Mesendoderm (in vitro differentiated cells): ENCODE measurements at regions not wholly inside any gene's neighbourhood (a gene's known extent, or its start where the extent isn't known, plus 50 kb on each side); places are given as distances from the start of the nearest gene placed in this dataset.
A peak's percentile ranks its signal among the peaks of the same experiment; 100 is the strongest.

ENCODE experiments used
- DNase-seq: peaks from one replicate; pipeline ENCODE4 v3.0.0; 2013
- H2AK5ac ChIP-seq: 2 replicates; pipeline ENCODE4 v1.6.1; 2013; ENCODE audit warnings: low read length, inconsistent platforms
- H2BK120ac ChIP-seq: 2 replicates; pipeline ENCODE4 v1.6.1; 2013; ENCODE audit warnings: low read depth, mild to moderate bottlenecking, low read length, moderate library complexity, mixed read lengths
- H2BK15ac ChIP-seq: replicated peaks from 2 replicates; pipeline ENCODE4 v1.6.1; 2013; ENCODE audit warnings: low read depth, mild to moderate bottlenecking, moderate library complexity
- H2BK5ac ChIP-seq: 2 replicates; pipeline ENCODE4 v1.6.1; 2013; ENCODE audit warnings: low read length, inconsistent platforms
- H3K18ac ChIP-seq: 2 replicates; pipeline ENCODE4 v1.6.1; 2013; ENCODE audit warnings: mild to moderate bottlenecking, low read length, mixed read lengths
- H3K23ac ChIP-seq: one replicate; pipeline ENCODE4 v1.6.1; 2013; ENCODE audit warnings: low read length
- H3K27ac ChIP-seq: 2 replicates; pipeline ENCODE4 v1.5.1; 2013; ENCODE audit warnings: low read depth, mild to moderate bottlenecking, inconsistent platforms, low read length, moderate library complexity
- H3K27me3 ChIP-seq: 2 replicates; pipeline ENCODE4 v1.6.1; 2013; ENCODE audit warnings: low read length, control low read depth, mild to moderate bottlenecking, inconsistent platforms; ENCODE audit not compliant: insufficient read depth, poor library complexity
- H3K36me3 ChIP-seq: 2 replicates; pipeline ENCODE4 v1.6.1; 2013; ENCODE audit warnings: low read length, inconsistent platforms; ENCODE audit not compliant: control insufficient read depth, insufficient read depth
- H3K4ac ChIP-seq: one replicate; pipeline ENCODE4 v1.6.1; 2013; ENCODE audit warnings: low read depth, mild to moderate bottlenecking, low read length, moderate library complexity
- H3K4me1 ChIP-seq: 2 replicates; pipeline ENCODE4 v1.6.1; 2013; ENCODE audit warnings: low read depth, low read length, inconsistent platforms; ENCODE audit not compliant: control insufficient read depth
- H3K4me2 ChIP-seq: 2 replicates; pipeline ENCODE4 v1.6.1; 2013; ENCODE audit warnings: low read length
- H3K4me3 ChIP-seq: 2 replicates; pipeline ENCODE4 v1.5.1; 2013; ENCODE audit warnings: mild to moderate bottlenecking, low read length
- H3K56ac ChIP-seq: one replicate; pipeline ENCODE4 v1.6.1; 2013; ENCODE audit warnings: low read length
- H3K79me1 ChIP-seq: 2 replicates; pipeline ENCODE4 v1.6.1; 2013; ENCODE audit warnings: low read length, inconsistent platforms
- H3K79me2 ChIP-seq: 2 replicates; pipeline ENCODE4 v1.6.1; 2013; ENCODE audit warnings: mild to moderate bottlenecking, low read length; ENCODE audit not compliant: control insufficient read depth, insufficient read depth
- H3K9ac ChIP-seq: 2 replicates; pipeline ENCODE4 v1.6.1; 2013; ENCODE audit warnings: low read length, inconsistent platforms
- H4K5ac ChIP-seq: one replicate; pipeline ENCODE4 v1.6.1; 2013; ENCODE audit warnings: low read length
- H4K8ac ChIP-seq: one replicate; pipeline ENCODE4 v1.6.1; 2013; ENCODE audit warnings: low read depth, mild to moderate bottlenecking, control low read depth, low read length, moderate library complexity
- WGBS: extraction: QIAGEN DNeasy Blood & Tissue Kit; methylation state at CpG from one replicate; pipeline ENCODE4 v1.1.7; 2013; ENCODE audit warnings: low lambda C conversion rate, missing lambda C conversion rate; ENCODE audit not compliant: insufficient coverage; ENCODE audit errors: extremely low coverage; 5-methylcytosine and 5-hydroxymethylcytosine counted together

DNA sequence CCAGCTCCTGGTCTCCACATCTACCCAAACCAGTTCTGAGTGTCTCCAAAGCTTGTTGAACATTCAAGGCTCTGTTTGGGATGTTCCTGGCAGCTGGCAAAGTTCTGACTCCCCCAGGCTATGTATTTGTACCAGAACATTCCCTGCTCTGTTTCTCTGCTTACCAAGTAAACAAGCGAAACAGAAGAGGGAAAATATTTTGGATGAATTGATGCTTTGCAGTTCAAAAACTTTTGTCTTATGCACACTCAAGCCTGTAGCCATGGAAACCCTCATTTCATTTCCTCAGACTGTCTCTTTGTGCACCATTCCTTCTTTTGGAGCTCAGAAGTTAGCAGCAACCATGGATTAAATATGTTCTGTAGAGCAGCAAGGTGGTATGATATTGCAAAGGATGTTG lies 145.8 kb downstream of the ACTL7B start:
- H2AK5ac ChIP-seq: no peak overlapping the region
- H3K9ac ChIP-seq: no peak overlapping the region
- H3K56ac ChIP-seq: no peak overlapping the region
- no peak overlapping the region for H3K4ac ChIP-seq
- no peaks in the 10 kb centered on the region for H3K4me1 ChIP-seq
- H2BK120ac ChIP-seq: no peak overlapping the region
- no peak overlapping the region for H3K27ac ChIP-seq
- H3K23ac ChIP-seq: no peak overlapping the region
- H4K5ac ChIP-seq: no peak overlapping the region
- H3K27me3 ChIP-seq: no peaks in the 10 kb centered on the region
- H3K79me1 ChIP-seq: no peaks in the 10 kb centered on the region
- H2BK15ac ChIP-seq: no peak overlapping the region
- H2BK5ac ChIP-seq: no peak overlapping the region
- no peak overlapping the region for H3K4me2 ChIP-seq
- no peak for DNase-seq
- H3K79me2 ChIP-seq: no peaks in the 10 kb centered on the region
- no peaks in the 10 kb centered on the region for H3K36me3 ChIP-seq
- WGBS: no CpG with 5 or more reads among the region's 1 CpG
- no peak overlapping the region for H3K18ac ChIP-seq
- no peak overlapping the region for H3K4me3 ChIP-seq
- H4K8ac ChIP-seq: no peak overlapping the region

DNA sequence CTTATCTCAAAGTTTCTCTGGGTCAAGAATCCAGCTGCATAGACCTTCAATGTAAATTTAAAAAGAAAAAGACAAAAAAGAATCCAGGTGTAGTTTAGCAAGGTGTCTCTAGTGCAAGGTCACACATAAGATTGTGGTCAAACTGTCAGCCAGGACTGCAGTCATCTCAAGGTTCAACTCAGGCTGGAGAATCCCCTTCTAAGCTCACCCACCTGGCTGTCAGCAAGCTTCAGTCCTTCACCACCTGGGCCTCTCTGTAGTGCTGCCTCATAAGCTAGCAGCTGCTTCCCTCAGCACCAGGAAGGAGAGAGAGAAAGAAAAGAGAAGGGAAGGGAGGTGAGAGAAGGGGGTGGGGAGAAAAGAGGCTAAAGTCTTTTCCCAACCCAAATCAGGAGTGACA lies 146.7 kb downstream of the ACTL7B start:
- no peaks in the 10 kb centered on the region for H3K27me3 ChIP-seq
- no peak overlapping the region for H3K18ac ChIP-seq
- H3K79me2 ChIP-seq: no peaks in the 10 kb centered on the region
- no peak for DNase-seq
- H3K56ac ChIP-seq: no peak overlapping the region
- no peak overlapping the region for H4K5ac ChIP-seq
- no peak overlapping the region for H4K8ac ChIP-seq
- no peak overlapping the region for H2AK5ac ChIP-seq
- no peaks in the 10 kb centered on the region for H3K36me3 ChIP-seq
- no peaks in the 10 kb centered on the region for H3K4me1 ChIP-seq
- no peaks in the 10 kb centered on the region for H3K79me1 ChIP-seq
- H3K4ac ChIP-seq: no peak overlapping the region
- no peak overlapping the region for H3K4me2 ChIP-seq
- H3K9ac ChIP-seq: no peak overlapping the region
- no peak overlapping the region for H3K27ac ChIP-seq
- no peak overlapping the region for H2BK15ac ChIP-seq
- H3K4me3 ChIP-seq: no peak overlapping the region
- no peak overlapping the region for H2BK5ac ChIP-seq
- no peak overlapping the region for H2BK120ac ChIP-seq
- H3K23ac ChIP-seq: no peak overlapping the region

DNA sequence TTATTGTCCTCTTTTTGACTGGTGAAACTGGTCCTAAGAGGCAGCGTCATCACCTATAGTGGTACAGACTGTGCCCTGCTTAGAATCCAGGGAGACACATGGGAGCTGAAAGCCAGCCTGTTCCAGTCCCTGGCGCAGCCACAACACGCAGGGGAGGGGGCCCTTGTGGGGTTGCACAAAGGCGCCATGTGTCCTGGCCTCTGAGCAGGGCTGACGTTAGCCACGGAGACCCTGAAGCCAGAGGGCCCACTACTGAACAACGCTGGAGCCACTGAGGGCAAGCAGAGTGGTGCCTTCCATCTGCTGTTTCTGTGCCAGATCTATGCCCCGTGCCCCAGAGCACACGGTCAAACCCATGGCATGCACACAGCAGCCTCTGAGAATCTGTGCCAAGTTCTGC lies 147.3 kb downstream of the ACTL7B start:
- no peaks in the 10 kb centered on the region for H3K27me3 ChIP-seq
- no peak overlapping the region for H3K23ac ChIP-seq
- H2BK120ac ChIP-seq: no peak overlapping the region
- no peak overlapping the region for H2AK5ac ChIP-seq
- H3K4me1 ChIP-seq: no peaks in the 10 kb centered on the region
- H3K27ac ChIP-seq: no peak overlapping the region
- no peaks in the 10 kb centered on the region for H3K36me3 ChIP-seq
- H3K4me3 ChIP-seq: no peak overlapping the region
- no peak for DNase-seq
- H2BK5ac ChIP-seq: no peak overlapping the region
- H4K5ac ChIP-seq: no peak overlapping the region
- H4K8ac ChIP-seq: no peak overlapping the region
- H3K56ac ChIP-seq: no peak overlapping the region
- H2BK15ac ChIP-seq: no peak overlapping the region
- H3K4ac ChIP-seq: no peak overlapping the region
- H3K18ac ChIP-seq: no peak overlapping the region
- H3K79me1 ChIP-seq: no peaks in the 10 kb centered on the region
- H3K4me2 ChIP-seq: no peak overlapping the region
- no peak overlapping the region for H3K9ac ChIP-seq
- no peaks in the 10 kb centered on the region for H3K79me2 ChIP-seq
- no CpG with 5 or more reads among the region's 9 CpGs for WGBS

DNA sequence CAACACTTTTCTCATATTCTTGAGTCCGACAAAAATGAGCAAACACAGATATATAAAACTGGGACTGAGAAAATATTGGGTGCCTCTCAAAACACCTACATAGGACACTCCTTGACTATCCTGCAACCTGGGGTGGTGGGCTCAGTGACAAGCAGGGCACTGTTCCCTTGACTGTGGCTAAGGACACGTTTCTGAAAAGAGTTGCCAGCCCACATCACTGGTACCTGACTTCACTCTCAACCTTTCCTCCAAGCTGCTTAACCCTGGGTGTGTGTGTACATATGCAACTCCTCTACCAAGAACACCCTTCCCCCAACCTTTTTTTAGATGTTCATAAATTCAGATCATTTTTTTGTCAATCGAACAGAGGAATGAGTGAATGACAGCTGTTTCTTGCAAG lies 148.7 kb downstream of the ACTL7B start:
- Histone ChIP-seq H2BK15ac (no peak overlapping the region), H2BK5ac (no peak overlapping the region), H3K4ac (no peak overlapping the region), H3K4me2 (no peak overlapping the region), H3K23ac (no peak overlapping the region), H3K27ac (no peak overlapping the region), H3K56ac (no peak overlapping the region), H4K5ac (no peak overlapping the region), H3K4me1 (no peaks in the 10 kb centered on the region), H3K79me2 (no peaks in the 10 kb centered on the region), H3K4me3 (no peak overlapping the region), H3K9ac (no peak overlapping the region), H2AK5ac (no peak overlapping the region), H3K79me1 (no peaks in the 10 kb centered on the region), H3K36me3 (no peaks in the 10 kb centered on the region), H4K8ac (no peak overlapping the region), H3K27me3 (no peaks in the 10 kb centered on the region), H2BK120ac (no peak overlapping the region), H3K18ac (no peak overlapping the region)
- no CpG with 5 or more reads among the region's 3 CpGs for WGBS
- no peak for DNase-seq

DNA sequence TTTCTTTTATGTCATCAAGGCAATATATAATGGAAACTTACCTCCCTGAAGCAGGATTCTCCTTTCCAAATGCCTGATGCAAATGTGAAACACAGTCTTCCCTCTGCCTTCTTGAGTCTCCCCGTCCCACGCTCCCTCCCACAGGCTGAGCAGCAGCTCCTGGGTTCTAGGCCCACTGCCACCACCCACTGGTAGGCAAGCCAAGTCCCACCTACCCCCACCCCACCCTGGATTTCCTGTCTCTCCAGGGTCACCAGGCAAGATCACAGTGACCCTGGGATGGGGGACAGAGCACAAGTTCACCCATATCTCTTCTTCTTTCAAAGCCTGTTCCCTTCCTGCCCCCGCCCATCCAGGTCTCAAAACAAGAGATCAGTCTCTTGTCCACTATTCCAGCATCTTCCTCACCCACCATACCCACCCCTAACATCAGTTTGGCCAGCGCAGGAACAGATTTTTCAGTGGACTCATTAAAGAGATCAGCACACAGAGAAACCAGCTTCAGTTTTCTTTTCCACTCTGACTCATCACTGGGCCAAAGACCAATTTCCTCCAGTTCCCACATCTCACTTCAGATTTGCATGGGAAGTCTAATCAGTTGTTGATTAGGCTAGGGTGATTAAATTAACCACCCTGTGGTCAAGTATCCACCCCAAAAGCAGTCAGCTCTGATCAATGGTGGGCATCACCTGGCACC lies 151.5 kb downstream of the ACTL7B start:
- DNase-seq: peak; percentile 27
- H3K4me2 ChIP-seq: no peak overlapping the region
- H2AK5ac ChIP-seq: no peak overlapping the region
- H3K36me3 ChIP-seq: no peaks in the 10 kb centered on the region
- no peaks in the 10 kb centered on the region for H3K4me1 ChIP-seq
- H3K4ac ChIP-seq: no peak overlapping the region
- WGBS: no CpG with 5 or more reads among the region's 4 CpGs
- H3K23ac ChIP-seq: no peak overlapping the region
- H3K9ac ChIP-seq: no peak overlapping the region
- H3K18ac ChIP-seq: no peak overlapping the region
- no peak overlapping the region for H2BK5ac ChIP-seq
- H2BK15ac ChIP-seq: no peak overlapping the region
- H3K27me3 ChIP-seq: no peaks in the 10 kb centered on the region
- no peak overlapping the region for H4K5ac ChIP-seq
- no peaks in the 10 kb centered on the region for H3K79me2 ChIP-seq
- no peak overlapping the region for H4K8ac ChIP-seq
- no peak overlapping the region for H3K56ac ChIP-seq
- no peaks in the 10 kb centered on the region for H3K79me1 ChIP-seq
- no peak overlapping the region for H3K27ac ChIP-seq
- no peak overlapping the region for H3K4me3 ChIP-seq
- H2BK120ac ChIP-seq: no peak overlapping the region

DNA sequence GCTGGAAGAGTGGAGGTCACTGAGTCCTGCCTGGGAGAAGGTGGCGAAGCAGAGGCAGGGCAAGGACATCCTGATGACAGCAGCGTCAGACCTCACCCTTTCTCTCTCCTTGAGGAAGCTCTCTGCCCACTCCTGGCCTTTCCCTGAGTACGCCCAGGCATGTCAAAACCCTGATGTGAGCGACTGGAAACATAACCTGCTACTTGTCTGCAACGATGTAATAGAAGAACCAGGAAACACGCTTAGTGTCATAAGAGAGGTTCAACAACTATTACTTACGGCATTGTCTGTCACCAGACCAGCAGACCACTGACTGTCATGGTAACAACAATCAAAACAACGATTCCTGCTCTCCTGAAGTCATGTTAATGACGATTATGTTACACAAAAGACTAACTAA lies 152.4 kb downstream of the ACTL7B start:
- Histone ChIP-seq H3K56ac (no peak overlapping the region), H3K4me1 (no peaks in the 10 kb centered on the region), H3K9ac (no peak overlapping the region), H2BK5ac (no peak overlapping the region), H4K8ac (no peak overlapping the region), H3K23ac (no peak overlapping the region), H2AK5ac (no peak overlapping the region), H2BK15ac (no peak overlapping the region), H3K79me2 (no peaks in the 10 kb centered on the region), H3K4me2 (no peak overlapping the region), H3K27me3 (no peaks in the 10 kb centered on the region), H3K18ac (no peak overlapping the region), H3K27ac (no peak overlapping the region), H4K5ac (no peak overlapping the region), H3K4ac (no peak overlapping the region), H2BK120ac (no peak overlapping the region), H3K79me1 (no peaks in the 10 kb centered on the region), H3K4me3 (no peak overlapping the region), H3K36me3 (no peaks in the 10 kb centered on the region)
- no peak for DNase-seq
- whole genome bisulfite sequencing: no CpG with 5 or more reads among the region's 9 CpGs
